HUES64 (cell line): ENCODE measurements at regions not wholly inside any gene's neighbourhood (a gene's known extent, or its start where the extent isn't known, plus 50 kb on each side); places are given as distances from the start of the nearest gene placed in this dataset.

Experiments
- H3K27ac ChIP-seq: 2 replicates; pipeline ENCODE4 v1.7.0; 2013; ENCODE audit warnings: low read depth, low read length, inconsistent platforms
- H3K27me3 ChIP-seq: 2 replicates; pipeline ENCODE4 v1.6.1; 2013; ENCODE audit warnings: mild to moderate bottlenecking, low read length; ENCODE audit not compliant: insufficient read depth
- H3K36me3 ChIP-seq: 2 replicates; pipeline ENCODE4 v1.6.1; 2013; ENCODE audit warnings: mild to moderate bottlenecking, low read length; ENCODE audit not compliant: insufficient read depth
- H3K4me1 ChIP-seq: 2 replicates; pipeline ENCODE4 v1.6.1; 2013; ENCODE audit warnings: mild to moderate bottlenecking, low read length, moderate library complexity; ENCODE audit not compliant: insufficient read depth
- H3K4me3 ChIP-seq: 2 replicates; pipeline ENCODE4 v1.5.1; 2013; ENCODE audit warnings: mild to moderate bottlenecking, low read length, moderate library complexity
- H3K9ac ChIP-seq: 2 replicates; pipeline ENCODE4 v1.6.1; 2013; ENCODE audit warnings: mild to moderate bottlenecking, low read depth, low read length
- H3K9me3 ChIP-seq: 2 replicates; pipeline ENCODE4 v1.6.1; 2013; ENCODE audit warnings: low read depth, low read length; ENCODE audit not compliant: insufficient read depth
- WGBS: fragments of 150-250, 120-280 bp; methylation state at CpG from one replicate; pipeline ENCODE4 v1.1.7; 2013; ENCODE audit warnings: missing lambda C conversion rate; 5-methylcytosine and 5-hydroxymethylcytosine counted together

DNA sequence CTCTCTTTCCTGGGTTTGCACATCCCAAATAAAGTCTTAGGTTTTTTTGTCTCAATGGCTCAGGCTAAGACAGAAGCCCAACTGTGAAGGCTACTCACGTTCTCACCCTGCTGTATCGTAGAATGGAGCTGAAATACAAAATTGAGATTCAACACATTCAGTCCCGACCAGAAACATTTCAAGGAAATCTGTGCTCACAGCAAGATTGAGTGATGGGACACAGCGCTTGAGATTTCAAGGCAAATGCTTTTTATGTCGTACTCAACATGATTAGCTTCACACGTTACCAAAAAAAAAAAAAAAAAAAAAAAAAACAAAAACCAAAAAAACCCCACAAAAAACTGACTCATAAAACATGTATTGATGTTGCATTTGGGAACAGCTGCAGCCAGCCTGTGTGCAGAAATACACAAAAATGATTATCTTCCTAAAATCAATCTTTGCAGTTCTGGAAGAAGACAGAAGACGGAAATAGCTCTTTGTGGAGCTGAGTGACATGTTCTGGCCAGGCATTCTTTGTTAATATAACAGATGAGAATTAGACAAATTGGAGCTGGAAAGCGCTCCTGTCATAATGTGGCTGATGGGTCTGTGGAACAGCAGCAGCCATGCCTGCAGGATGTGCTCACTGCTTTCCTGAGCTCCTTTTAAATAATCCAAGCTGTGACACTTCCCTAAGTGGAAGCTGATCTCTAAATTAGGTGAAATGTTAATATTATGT, 453.2 kb downstream of the LPIN1 start:
- H3K9me3 ChIP-seq = peaks cover 4% of the 10 kb centered on the region; the same call in 1 of the 2 replicates
- WGBS = 96% methylated on average over 7 of the region's 8 CpGs
- H3K27me3 ChIP-seq = no peaks in the 10 kb centered on the region
- no peak overlapping the region for H3K27ac ChIP-seq
- peaks cover 6% of the 10 kb centered on the region; the same call in 1 of the 2 replicates for H3K4me1 ChIP-seq
- H3K36me3 ChIP-seq = no peaks in the 10 kb centered on the region
- no peak overlapping the region for H3K9ac ChIP-seq
- no peak overlapping the region for H3K4me3 ChIP-seq

DNA sequence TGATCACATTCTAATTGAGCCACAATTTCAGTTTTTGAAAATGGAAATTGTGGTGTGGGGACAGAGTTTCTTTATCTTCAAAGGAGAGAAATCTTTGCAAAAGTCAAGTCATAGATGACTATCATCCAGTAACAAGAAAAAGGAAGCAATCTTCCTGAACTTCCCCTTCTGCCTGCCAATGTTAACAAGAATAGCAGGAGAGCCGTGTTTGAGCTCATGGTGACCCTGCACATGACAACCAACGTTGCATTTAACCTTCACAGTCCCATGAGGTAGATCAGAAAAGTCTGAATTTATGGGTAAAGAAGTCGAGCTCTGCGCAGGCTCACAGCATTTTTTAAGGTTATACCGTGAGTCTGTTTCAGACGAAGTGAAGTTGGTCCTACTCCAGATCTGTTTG, 454.9 kb downstream of the LPIN1 start:
- no peaks in the 10 kb centered on the region for H3K36me3 ChIP-seq
- no peak overlapping the region for H3K9ac ChIP-seq
- peaks cover 6% of the 10 kb centered on the region; the same call in 1 of the 2 replicates for H3K4me1 ChIP-seq
- H3K27me3 ChIP-seq = no peaks in the 10 kb centered on the region
- H3K4me3 ChIP-seq = no peak overlapping the region
- H3K9me3 ChIP-seq = peaks cover 4% of the 10 kb centered on the region; the same call in 1 of the 2 replicates
- no peak overlapping the region for H3K27ac ChIP-seq
- WGBS = 96% methylated on average over 6 of the region's 6 CpGs

DNA sequence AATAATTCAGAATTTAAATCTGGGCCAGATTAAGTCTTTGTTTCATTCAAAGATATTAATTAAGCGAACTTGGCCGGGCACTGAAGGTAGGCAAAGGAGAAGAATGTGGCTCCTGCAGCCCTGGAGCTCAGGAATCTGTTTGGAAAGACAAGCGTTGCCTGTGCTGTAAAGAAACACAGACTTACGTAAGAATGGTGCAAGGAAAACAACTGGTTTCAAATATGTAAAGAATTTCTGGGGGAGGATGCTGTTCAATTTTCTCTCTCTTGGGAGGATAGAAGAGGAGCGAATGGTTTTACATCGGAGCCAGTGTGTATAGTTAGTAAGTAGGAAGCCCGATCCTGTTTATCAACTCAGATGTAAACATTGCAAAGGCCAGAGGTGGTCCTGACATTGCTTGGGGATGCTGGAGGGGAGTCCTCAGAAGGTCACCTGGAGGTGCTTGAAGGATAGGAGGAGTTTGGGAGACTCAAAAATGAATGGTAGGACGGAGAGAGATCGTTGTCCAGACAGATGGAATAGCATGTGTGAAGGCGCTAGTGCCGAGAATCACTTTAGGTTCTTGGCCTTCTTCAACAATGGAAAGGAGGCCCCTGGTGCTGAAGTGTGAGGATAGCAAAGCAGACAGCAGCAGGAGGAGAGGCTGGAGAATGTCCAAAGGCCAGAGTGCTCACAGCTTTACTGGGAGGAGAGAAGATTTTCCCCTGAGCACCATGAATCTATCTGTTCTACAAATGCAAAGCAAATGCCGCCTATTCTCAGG, 456.1 kb downstream of the LPIN1 start:
- H3K36me3 ChIP-seq = no peaks in the 10 kb centered on the region
- no peaks in the 10 kb centered on the region for H3K9me3 ChIP-seq
- H3K27ac ChIP-seq = no peak overlapping the region
- no peak overlapping the region for H3K9ac ChIP-seq
- H3K4me1 ChIP-seq = peaks cover 6% of the 10 kb centered on the region; the same call in 1 of the 2 replicates
- no peak overlapping the region for H3K4me3 ChIP-seq
- H3K27me3 ChIP-seq = no peaks in the 10 kb centered on the region
- 90% methylated on average over 12 of the region's 12 CpGs for WGBS

DNA sequence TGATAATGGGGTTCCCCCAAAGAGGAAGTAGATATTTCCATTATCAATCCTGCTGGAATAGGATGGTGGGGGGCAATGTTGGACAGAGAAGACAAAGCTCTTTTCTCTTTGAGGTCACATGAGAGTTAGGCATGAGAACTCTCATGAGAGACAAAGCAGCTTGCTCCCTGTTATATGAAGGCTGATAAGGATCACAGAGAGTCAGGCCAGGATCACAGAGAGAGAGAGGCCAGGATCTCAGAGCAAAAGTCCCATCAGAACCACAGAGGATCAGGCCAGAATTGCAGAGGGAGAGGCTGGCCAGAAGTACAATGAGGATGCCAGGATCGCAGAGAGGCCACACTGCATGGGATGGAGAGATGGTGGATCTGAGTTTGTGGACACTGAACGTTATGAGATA, 457.1 kb downstream of the LPIN1 start:
- peaks cover 6% of the 10 kb centered on the region; the same call in 1 of the 2 replicates for H3K4me1 ChIP-seq
- H3K4me3 ChIP-seq = no peak overlapping the region
- no peaks in the 10 kb centered on the region for H3K27me3 ChIP-seq
- 93% methylated on average over 2 of the region's 2 CpGs for WGBS
- H3K36me3 ChIP-seq = no peaks in the 10 kb centered on the region
- no peaks in the 10 kb centered on the region for H3K9me3 ChIP-seq
- H3K27ac ChIP-seq = no peak overlapping the region
- H3K9ac ChIP-seq = no peak overlapping the region

DNA sequence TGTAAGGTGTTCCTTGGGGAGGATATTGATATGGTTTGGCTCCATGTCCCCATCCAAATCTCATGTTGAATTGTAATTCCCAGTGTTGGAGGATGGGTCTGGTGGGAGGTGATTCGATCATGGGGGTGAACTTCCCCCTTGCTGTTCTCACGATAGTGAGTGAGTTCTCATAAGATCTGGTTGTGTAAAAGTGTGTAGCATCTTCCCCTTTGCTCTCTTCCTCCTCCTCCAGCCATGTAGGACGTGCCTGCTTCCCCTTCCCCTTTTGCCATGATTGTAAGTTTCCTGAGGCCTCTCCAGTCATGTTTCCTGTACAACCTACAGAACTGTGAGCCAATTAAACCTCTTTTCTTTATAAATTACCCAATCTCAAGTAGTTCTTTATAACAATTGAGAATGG, 458.7 kb downstream of the LPIN1 start:
- no peak overlapping the region for H3K4me3 ChIP-seq
- WGBS = 84% methylated on average over 2 of the region's 3 CpGs
- no peaks in the 10 kb centered on the region for H3K36me3 ChIP-seq
- no peak overlapping the region for H3K27ac ChIP-seq
- peaks cover 6% of the 10 kb centered on the region; the same call in 1 of the 2 replicates for H3K4me1 ChIP-seq
- H3K9me3 ChIP-seq = no peaks in the 10 kb centered on the region
- H3K9ac ChIP-seq = no peak overlapping the region
- H3K27me3 ChIP-seq = no peaks in the 10 kb centered on the region

DNA sequence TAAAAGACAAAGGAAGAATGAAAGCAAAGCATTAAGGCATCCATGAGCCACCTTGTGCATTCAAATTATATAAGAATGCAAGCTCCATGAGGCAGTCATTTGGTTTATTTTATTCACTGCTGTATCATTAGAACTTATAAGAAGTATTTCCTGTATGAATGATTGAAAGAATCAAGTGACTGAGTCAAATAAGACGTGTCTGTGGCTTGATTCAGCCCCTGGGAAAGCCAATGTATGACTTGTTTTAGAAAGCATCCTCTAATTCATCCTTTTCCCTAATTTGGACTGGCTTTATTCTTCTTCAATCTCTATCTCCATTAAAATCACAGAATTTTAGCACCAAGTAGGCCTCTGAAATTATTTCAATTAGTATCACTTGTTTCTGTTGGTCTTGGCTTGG, 461.1 kb downstream of the LPIN1 start:
- H3K27me3 ChIP-seq = no peaks in the 10 kb centered on the region
- no peak overlapping the region for H3K27ac ChIP-seq
- no peaks in the 10 kb centered on the region for H3K36me3 ChIP-seq
- 92% methylated on average over 1 of the region's 1 CpG for WGBS
- H3K4me3 ChIP-seq = no peak overlapping the region
- no peaks in the 10 kb centered on the region for H3K9me3 ChIP-seq
- peaks cover under 1% of the 10 kb centered on the region; the same call in 1 of the 2 replicates for H3K4me1 ChIP-seq
- no peak overlapping the region for H3K9ac ChIP-seq

DNA sequence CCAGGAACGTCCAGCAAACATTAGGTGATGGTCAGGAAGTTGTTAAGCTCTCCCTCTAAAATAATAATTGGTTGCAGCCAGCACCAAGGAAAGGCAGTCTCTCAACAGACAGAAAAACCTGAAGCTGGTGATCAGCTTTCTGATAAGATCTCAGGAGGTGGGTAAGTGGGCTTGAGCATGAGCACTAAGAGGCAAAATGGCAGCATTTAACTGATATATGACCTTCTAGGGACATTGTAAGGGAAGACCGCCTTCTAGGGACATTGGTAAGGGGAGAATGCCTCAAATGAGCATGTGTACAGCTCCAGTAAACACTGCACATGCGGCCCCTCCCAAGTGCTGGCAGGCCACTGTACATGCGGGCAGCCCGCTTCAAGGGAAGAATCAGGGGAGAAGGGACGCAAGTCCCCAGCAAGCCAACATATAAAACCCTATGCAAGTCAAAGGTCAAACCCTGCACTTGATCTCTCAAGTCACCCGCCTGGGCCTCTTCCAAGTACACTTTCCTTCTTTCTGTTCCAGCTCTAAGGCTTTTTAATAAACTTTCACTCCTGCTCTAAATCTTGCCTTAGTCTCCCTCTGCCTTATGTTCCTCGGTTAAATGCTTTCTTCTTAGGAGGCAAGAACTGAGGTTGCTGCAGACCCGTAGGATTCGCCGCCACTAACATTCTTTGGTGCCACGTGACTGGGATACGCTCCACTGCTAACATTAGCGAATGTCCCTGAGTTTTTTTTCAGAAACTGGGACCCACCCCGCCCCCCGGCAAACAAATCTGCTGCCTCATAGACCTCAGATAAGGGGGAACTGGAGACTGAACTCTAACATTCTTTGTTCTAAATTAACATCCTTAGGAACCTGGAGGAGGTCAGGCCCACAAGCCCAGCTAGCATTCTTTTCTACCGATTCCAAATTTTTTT, 463.8 kb downstream of the LPIN1 start:
- H3K9ac ChIP-seq = no peak overlapping the region
- H3K27ac ChIP-seq = no peak overlapping the region
- no peaks in the 10 kb centered on the region for H3K27me3 ChIP-seq
- H3K4me3 ChIP-seq = no peak overlapping the region
- no peaks in the 10 kb centered on the region for H3K4me1 ChIP-seq
- no peaks in the 10 kb centered on the region for H3K9me3 ChIP-seq
- H3K36me3 ChIP-seq = no peaks in the 10 kb centered on the region
- WGBS = 96% methylated on average over 17 of the region's 17 CpGs

DNA sequence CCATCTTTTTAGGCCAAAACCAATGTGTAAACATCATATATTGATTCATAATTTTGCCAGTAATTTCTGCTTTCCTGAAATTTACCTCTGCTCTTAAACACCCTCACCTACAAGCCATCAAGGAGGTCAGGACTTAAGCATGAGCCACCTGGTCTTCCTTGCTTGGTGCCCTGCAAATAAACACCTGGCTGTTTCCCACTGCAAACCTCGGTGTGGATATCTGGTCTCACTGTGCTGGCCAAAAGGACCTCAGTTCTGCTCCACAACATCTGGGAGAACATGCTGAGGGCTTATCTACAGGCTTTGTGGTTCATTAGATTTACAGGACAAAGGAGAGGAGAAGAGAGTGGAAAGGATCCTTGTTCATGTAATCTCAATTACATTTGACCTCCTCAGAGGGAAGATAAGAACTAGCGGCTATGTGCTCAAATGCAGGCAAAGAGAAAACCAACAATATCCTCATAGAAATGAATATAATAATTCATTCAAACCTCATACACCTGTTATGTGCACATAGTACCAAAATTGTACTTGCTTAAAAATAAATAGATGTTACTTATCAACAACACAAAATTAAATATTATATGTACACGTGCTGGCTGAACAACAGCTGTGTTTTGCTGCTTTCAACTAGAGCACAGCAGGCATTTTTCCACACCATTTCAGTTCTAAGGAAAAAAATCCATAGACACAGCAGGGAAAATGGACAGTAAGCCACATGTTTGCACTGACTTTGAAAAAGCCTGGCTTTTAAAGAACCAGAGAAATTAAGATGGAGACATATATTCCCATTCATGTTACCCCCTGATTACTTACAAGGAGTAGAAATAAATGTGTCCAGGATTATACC, 465.1 kb downstream of the LPIN1 start:
- WGBS = 90% methylated on average over 2 of the region's 3 CpGs
- H3K9ac ChIP-seq = no peak overlapping the region
- no peaks in the 10 kb centered on the region for H3K27me3 ChIP-seq
- no peaks in the 10 kb centered on the region for H3K36me3 ChIP-seq
- H3K9me3 ChIP-seq = no peaks in the 10 kb centered on the region
- no peaks in the 10 kb centered on the region for H3K4me1 ChIP-seq
- H3K4me3 ChIP-seq = no peak overlapping the region
- H3K27ac ChIP-seq = no peak overlapping the region

DNA sequence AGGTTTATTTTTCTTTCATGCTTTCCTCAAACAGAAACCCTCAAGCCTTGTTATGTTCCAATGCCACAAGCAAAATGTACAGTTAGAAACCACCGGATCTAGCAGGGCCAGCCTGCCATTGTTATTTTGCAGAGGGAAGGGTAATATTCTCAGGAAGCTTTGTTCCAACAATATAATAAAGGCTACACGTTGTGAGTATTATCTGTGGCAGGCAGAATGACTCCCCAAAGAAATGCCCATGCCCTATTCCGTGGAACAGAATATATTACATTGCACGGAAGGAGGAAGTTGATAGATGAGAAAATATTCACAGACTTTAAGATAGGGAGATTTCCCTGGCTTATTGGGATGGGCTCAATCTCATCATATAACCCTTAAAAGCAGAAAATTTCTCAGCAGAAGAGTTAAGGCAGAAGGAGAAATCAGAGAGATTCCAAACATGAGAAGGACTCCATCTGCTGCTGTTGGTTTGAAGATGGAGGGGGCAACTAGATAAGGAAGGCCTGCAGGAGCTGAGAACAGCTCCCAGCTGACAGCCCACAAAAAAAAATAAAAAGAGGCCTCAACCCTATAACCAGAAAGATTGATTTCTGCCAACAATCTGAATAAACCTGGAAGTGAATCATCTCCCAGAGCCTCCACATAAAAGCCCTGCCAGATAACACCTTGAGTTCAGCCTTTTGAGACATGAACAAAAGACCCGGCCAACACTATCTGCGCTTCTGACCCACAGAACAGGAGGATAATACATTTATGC, 466.6 kb downstream of the LPIN1 start:
- H3K27me3 ChIP-seq = no peaks in the 10 kb centered on the region
- 94% methylated on average over 6 of the region's 6 CpGs for WGBS
- no peak overlapping the region for H3K4me3 ChIP-seq
- H3K27ac ChIP-seq = no peak overlapping the region
- H3K36me3 ChIP-seq = no peaks in the 10 kb centered on the region
- H3K9me3 ChIP-seq = no peaks in the 10 kb centered on the region
- no peak overlapping the region for H3K9ac ChIP-seq
- H3K4me1 ChIP-seq = no peaks in the 10 kb centered on the region

DNA sequence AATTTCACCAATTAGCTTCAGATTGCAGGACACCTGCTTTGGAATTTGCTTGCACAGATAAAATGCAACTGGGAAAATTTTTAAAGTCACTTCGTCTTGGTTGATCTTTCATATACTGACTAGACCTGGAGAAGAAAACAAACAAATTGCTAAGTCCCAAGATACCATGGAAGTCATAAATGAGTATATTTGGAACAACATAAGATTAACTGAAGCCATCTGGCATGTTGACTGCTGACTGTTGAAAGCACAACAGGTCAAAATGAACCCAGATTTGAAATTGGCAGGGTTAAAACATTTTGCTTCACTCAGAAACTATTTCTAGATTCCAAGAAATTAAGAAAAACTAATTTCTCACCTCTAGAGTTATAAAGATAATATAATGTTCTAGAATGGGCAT, 470.7 kb downstream of the LPIN1 start:
- H3K9me3 ChIP-seq = no peaks in the 10 kb centered on the region
- H3K27ac ChIP-seq = no peak overlapping the region
- no peak overlapping the region for H3K9ac ChIP-seq
- H3K36me3 ChIP-seq = no peaks in the 10 kb centered on the region
- H3K27me3 ChIP-seq = no peaks in the 10 kb centered on the region
- 92% methylated on average over 1 of the region's 1 CpG for WGBS
- H3K4me1 ChIP-seq = no peaks in the 10 kb centered on the region
- H3K4me3 ChIP-seq = no peak overlapping the region
